Panc1 (cell line): ENCODE measurements at regions not wholly inside any gene's neighbourhood (a gene's known extent, or its start where the extent isn't known, plus 50 kb on each side); places are given as distances from the start of the nearest gene placed in this dataset.

ENCODE experiments used
- ATAC-seq: fragments of 200-7000 bp; cut with Tn5 transposase; 2 replicates; pipeline ENCODE4 v1.9.1; 2020; ENCODE audit warnings: mild to moderate bottlenecking, moderate library complexity
- BruUV-seq: library from RNA; stranded (reverse); fragments of 400-500 nt; replicated peaks from 2 replicates; lab custom pipeline; 2021; lab: Mats Ljungman, UMichigan
- CTCF ChIA-PET: fragments of 300-600 bp; sonication (Branson Sonifier 250); formaldehyde crosslinking; loops from one replicate; lab custom pipeline; 2022; ENCODE audit warnings: antibody characterized with exemption; lab: Charles Lee
- POLR2A ChIA-PET: fragments of 300-600 bp; sonication (Branson Sonifier 250); formaldehyde crosslinking; loops from one replicate; lab custom pipeline; 2022; ENCODE audit warnings: antibody characterized with exemption; lab: Charles Lee
- DNase-seq: peaks from one replicate; pipeline ENCODE4 v3.0.0-alpha.2; 2010; ENCODE audit warnings: low read depth, low spot score
- H3K27ac ChIP-seq: 2 replicates; pipeline ENCODE4 v1.5.1; 2011; ENCODE audit warnings: mild to moderate bottlenecking, low read length, inconsistent platforms
- H3K27me3 ChIP-seq: fragments of 200-500 bp; sonication (Bioruptor generic); 2 replicates; pipeline ENCODE4 v1.6.0; 2014; ENCODE audit warnings: low read length, inconsistent platforms; ENCODE audit not compliant: control insufficient read depth, insufficient read depth
- H3K36me3 ChIP-seq: fragments of 200-500 bp; sonication (Bioruptor generic); 2 replicates; pipeline ENCODE4 v1.5.1; 2014; ENCODE audit warnings: inconsistent platforms, mild to moderate bottlenecking, low read length, moderate library complexity; ENCODE audit not compliant: control insufficient read depth, insufficient read depth
- H3K4me1 ChIP-seq: 2 replicates; pipeline ENCODE4 v1.5.1; 2011; ENCODE audit warnings: inconsistent platforms, mild to moderate bottlenecking, low read length, moderate library complexity; ENCODE audit not compliant: control insufficient read depth, insufficient read depth
- H3K4me3 ChIP-seq, 2 experiments: 2 replicates each; pipeline ENCODE4 v1.5.1; 2011 to 2012; ENCODE audit warnings: low read depth in 2 of 2, low read length in 2 of 2, mild to moderate bottlenecking in 2 of 2, inconsistent platforms in 1 of 2, moderate library complexity in 1 of 2
- H3K9me3 ChIP-seq: fragments of 200-500 bp; sonication (Bioruptor generic); 2 replicates; pipeline ENCODE4 v1.5.1; 2014; ENCODE audit warnings: low read depth, mild to moderate bottlenecking, inconsistent platforms, low read length, moderate library complexity; ENCODE audit not compliant: control insufficient read depth, insufficient read depth
- CTCF ChIP-seq: fragments of 450-650 bp; IDR thresholded peaks from 2 replicates; pipeline ENCODE4 v1.5.1; 2017; ENCODE audit warnings: mild to moderate bottlenecking
- POLR2AphosphoS5 ChIP-seq: IDR thresholded peaks from 2 replicates; pipeline ENCODE4 v1.6.1; 2012; ENCODE audit warnings: mild to moderate bottlenecking, low read depth, low read length, moderate library complexity
- SIN3A ChIP-seq: IDR thresholded peaks from 2 replicates; pipeline ENCODE4 v1.6.1; 2012; ENCODE audit warnings: low read depth, mild to moderate bottlenecking, low read length, moderate library complexity, borderline replicate concordance; ENCODE audit not compliant: insufficient read depth
- TCF7L2 ChIP-seq: IDR thresholded peaks from 2 replicates; pipeline ENCODE4 v1.6.1; 2011; ENCODE audit warnings: mild to moderate bottlenecking, low read depth, low read length, inconsistent platforms
- in situ Hi-C: cut with HindIII; loops from 2 replicates; pipeline ENCODE4 v1.10.0; 2016; ENCODE audit warnings: low sequenced_read_pairs, low pct_unique_long_range_greater_than_20kb
- intact Hi-C: fragments of 100-400 bp; cut with micrococcal nuclease; formaldehyde crosslinking; loops from one replicate; pipeline ENCODE4 v1.10.0; 2022; ENCODE audit not compliant: unreplicated experiment
- TF ChIP-seq, protein P1 (sequence below), 2 experiments: IDR thresholded peaks; 2 replicates each; pipeline ENCODE4 v1.6.1; 2011 to 2012; ENCODE audit warnings: low read depth in 2 of 2, control low read depth in 1 of 2, low read length in 1 of 2, mild to moderate bottlenecking in 1 of 2, moderate library complexity in 1 of 2; ENCODE audit not compliant: insufficient read depth in 1 of 2

DNA sequence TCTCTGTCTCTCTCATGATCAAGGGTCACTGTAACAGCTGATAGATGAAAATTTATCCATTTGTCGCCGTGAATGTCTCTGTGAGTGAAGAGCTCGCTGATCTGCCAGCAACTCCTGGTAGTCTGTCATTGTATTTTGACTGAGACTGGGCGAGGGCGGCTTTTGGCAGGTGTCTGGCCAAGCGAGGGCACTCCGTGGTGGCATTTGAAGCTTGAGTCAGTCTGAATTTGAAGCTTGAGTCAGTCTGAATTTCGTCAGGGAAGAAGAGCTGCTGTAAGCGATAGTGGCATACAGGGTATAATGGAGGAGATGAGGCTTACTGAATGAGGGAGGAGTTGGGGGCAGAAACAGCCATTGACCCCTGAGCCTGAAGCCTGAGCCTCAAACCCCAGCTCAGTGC lies 56.8 kb upstream of the FAM181A start:
- no peak for ATAC-seq
- no peak for DNase-seq
- ChIA-PET CTCF (no interaction called here), POLR2A (no interaction called here)
- intact Hi-C loops (no loop called here), in situ Hi-C loops (no loop called here)
- H3K36me3 ChIP-seq = no peaks in the 10 kb centered on the region
- H3K9me3 ChIP-seq = no peaks in the 10 kb centered on the region
- H3K27ac ChIP-seq = no peak overlapping the region
- no peaks in the 10 kb centered on the region for H3K4me1 ChIP-seq
- no TSS peak for BruUV-seq
- no peak overlapping the region for H3K4me3 ChIP-seq
- peaks cover 2% of the 10 kb centered on the region; the same call in 1 of the 2 replicates for H3K27me3 ChIP-seq
- TF ChIP-seq TCF7L2 (no peak), SIN3A (no peak), POLR2AphosphoS5 (no peak), CTCF (no peak)
- TF ChIP-seq, protein P1, sequence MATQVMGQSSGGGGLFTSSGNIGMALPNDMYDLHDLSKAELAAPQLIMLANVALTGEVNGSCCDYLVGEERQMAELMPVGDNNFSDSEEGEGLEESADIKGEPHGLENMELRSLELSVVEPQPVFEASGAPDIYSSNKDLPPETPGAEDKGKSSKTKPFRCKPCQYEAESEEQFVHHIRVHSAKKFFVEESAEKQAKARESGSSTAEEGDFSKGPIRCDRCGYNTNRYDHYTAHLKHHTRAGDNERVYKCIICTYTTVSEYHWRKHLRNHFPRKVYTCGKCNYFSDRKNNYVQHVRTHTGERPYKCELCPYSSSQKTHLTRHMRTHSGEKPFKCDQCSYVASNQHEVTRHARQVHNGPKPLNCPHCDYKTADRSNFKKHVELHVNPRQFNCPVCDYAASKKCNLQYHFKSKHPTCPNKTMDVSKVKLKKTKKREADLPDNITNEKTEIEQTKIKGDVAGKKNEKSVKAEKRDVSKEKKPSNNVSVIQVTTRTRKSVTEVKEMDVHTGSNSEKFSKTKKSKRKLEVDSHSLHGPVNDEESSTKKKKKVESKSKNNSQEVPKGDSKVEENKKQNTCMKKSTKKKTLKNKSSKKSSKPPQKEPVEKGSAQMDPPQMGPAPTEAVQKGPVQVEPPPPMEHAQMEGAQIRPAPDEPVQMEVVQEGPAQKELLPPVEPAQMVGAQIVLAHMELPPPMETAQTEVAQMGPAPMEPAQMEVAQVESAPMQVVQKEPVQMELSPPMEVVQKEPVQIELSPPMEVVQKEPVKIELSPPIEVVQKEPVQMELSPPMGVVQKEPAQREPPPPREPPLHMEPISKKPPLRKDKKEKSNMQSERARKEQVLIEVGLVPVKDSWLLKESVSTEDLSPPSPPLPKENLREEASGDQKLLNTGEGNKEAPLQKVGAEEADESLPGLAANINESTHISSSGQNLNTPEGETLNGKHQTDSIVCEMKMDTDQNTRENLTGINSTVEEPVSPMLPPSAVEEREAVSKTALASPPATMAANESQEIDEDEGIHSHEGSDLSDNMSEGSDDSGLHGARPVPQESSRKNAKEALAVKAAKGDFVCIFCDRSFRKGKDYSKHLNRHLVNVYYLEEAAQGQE (IDR thresholded peaks at IDR 0.05; ENCODE audit: insufficient read depth in 1 of 2, low read depth in 2 of 2, low read length in 1 of 2) = no peak

GRCh38 chr14:93869427-93869826 lies 57.7 kb upstream of the FAM181A start:
- ATAC-seq (no peak), DNase-seq (no peak)
- H3K4me1 ChIP-seq = no peaks in the 10 kb centered on the region
- peaks cover 2% of the 10 kb centered on the region; the same call in 1 of the 2 replicates for H3K27me3 ChIP-seq
- no peaks in the 10 kb centered on the region for H3K36me3 ChIP-seq
- no peak overlapping the region for H3K27ac ChIP-seq
- intact Hi-C loops (no loop called here), in situ Hi-C loops (no loop called here)
- no peak overlapping the region for H3K4me3 ChIP-seq
- CTCF ChIA-PET = no interaction called here
- no peak for TF ChIP-seq SIN3A
- POLR2A ChIA-PET = no interaction called here
- no TSS peak for BruUV-seq
- H3K9me3 ChIP-seq = no peaks in the 10 kb centered on the region

DNA sequence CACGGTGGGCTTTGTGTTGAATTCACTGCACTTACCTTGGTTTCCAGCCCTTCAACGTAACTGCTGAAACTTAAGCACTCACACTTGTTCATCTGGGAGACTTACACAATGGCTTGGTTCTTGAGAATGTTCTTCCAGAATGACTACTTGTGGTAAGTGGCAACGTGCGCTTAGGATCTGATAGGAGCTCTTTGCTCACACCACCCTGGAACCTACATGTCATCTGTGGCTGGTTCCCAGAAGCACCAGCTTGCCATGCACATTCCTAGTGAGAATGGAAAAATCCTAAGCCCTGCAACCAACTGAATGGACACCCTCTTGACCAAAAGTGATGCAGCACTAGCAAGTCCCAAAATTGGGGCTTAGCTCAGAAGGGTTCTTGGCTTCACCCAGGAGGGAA lies 59.0 kb upstream of the FAM181A start:
- ATAC-seq (no peak), DNase-seq (no peak)
- no peak for TF ChIP-seq TCF7L2
- intact Hi-C loops (no loop called here), in situ Hi-C loops (no loop called here)
- Histone ChIP-seq H3K27ac (no peak overlapping the region), H3K27me3 (peaks cover 2% of the 10 kb centered on the region; the same call in 1 of the 2 replicates), H3K36me3 (no peaks in the 10 kb centered on the region), H3K9me3 (no peaks in the 10 kb centered on the region), H3K4me3 (no peak overlapping the region), H3K4me1 (no peaks in the 10 kb centered on the region)
- no TSS peak for BruUV-seq
- ChIA-PET POLR2A (interaction anchor here (0.6 kb wide), 1 partner anchor 800 kb away, joined by 3 read pairs; no protein-coding TSS in a partner anchor), CTCF (no interaction called here)
